A549 (cell line): ENCODE measurements at regions not wholly inside any gene's neighbourhood (a gene's known extent, or its start where the extent isn't known, plus 50 kb on each side); places are given as distances from the start of the nearest gene placed in this dataset.

Source experiments
- ATAC-seq, 2 experiments: fragments of 200-7000 bp in 1 of 2; fragments of >200 bp in 1 of 2; cut with Nextera tagmentation in 1 of 2; cut with Tn5 transposase in 1 of 2; 3 replicates each; pipeline versions ENCODE4 v1.8.0 to v1.9.1; 2018 to 2020; ENCODE audit warnings: mild to moderate bottlenecking in 1 of 2, moderate library complexity in 1 of 2
- CTCF ChIA-PET: fragments of 300-600 bp; sonication (Branson Sonifier 250); formaldehyde crosslinking; extraction: SDS; loops from one replicate; lab custom pipeline; 2021; ENCODE audit warnings: antibody characterized with exemption, inconsistent platforms; lab: Yijun Ruan, JAX
- POLR2A ChIA-PET: fragments of 350-600 bp; formaldehyde crosslinking; extraction: SDS; loops from one replicate; lab custom pipeline; 2021; ENCODE audit warnings: antibody characterized with exemption, inconsistent platforms; lab: Yijun Ruan, JAX
- DNase-seq, 2 experiments: peaks; one replicate each; pipeline versions ENCODE4 v3.0.0 to v3.0.0-alpha.2; 2011 to 2016; ENCODE audit warnings: low read depth in 1 of 2, low spot score in 1 of 2
- FAIRE-seq: peaks from 2 replicates; lab custom pipeline; 2011; peaks lifted over from hg19 to GRCh38; lab: Jason Lieb, UNC
- H3K27ac ChIP-seq, 2 experiments: fragments of >200 bp; sonication (Bioruptor Twin); formaldehyde crosslinking; 3 replicates each; pipeline ENCODE4 v1.5.1; 2016 to 2017
- H3K4me1 ChIP-seq: fragments of >200 bp; sonication (Bioruptor Twin); formaldehyde crosslinking; 3 replicates; pipeline ENCODE4 v1.6.1; 2016
- H3K4me2 ChIP-seq: fragments of >200 bp; sonication (Bioruptor Twin); formaldehyde crosslinking; 3 replicates; pipeline ENCODE4 v1.6.1; 2016
- H3K4me3 ChIP-seq: fragments of >200 bp; sonication (Bioruptor Twin); formaldehyde crosslinking; 3 replicates; pipeline ENCODE4 v1.5.1; 2016
- H3K9me3 ChIP-seq: fragments of >200 bp; sonication (Bioruptor Twin); formaldehyde crosslinking; 3 replicates; pipeline ENCODE4 v1.6.1; 2016
- ATOH8 ChIP-seq: fragments of 250-450 bp; sonication (Bioruptor Pico); IDR thresholded peaks from 2 replicates; pipeline ENCODE4 v1.5.0; 2020; ENCODE audit warnings: low read depth, mild to moderate bottlenecking, moderate library complexity
- BCL3 ChIP-seq: fragments of >200 bp; sonication (Bioruptor Twin); formaldehyde crosslinking; IDR thresholded peaks from 3 replicates; pipeline ENCODE4 v1.6.1; 2016
- CHD4 ChIP-seq: fragments of 200-600 bp; sonication (generic); IDR thresholded peaks from 2 replicates; pipeline ENCODE4 v1.6.1; 2016; ENCODE audit warnings: antibody characterized with exemption, mild to moderate bottlenecking, borderline replicate concordance
- EHF ChIP-seq: fragments of 250-450 bp; sonication (Bioruptor Pico); IDR thresholded peaks from 2 replicates; pipeline ENCODE4 v1.5.0; 2020; ENCODE audit warnings: mild to moderate bottlenecking
- EHMT2 ChIP-seq: fragments of 200-600 bp; sonication (generic); IDR thresholded peaks from 2 replicates; pipeline ENCODE4 v1.6.1; 2016; ENCODE audit warnings: antibody characterized with exemption, low read depth, mild to moderate bottlenecking, moderate library complexity
- ELK1 ChIP-seq: fragments of 150-350 bp; IDR thresholded peaks from 2 replicates; pipeline ENCODE4 v1.6.1; 2014; ENCODE audit warnings: low read depth, mild to moderate bottlenecking, low read length
- ESRRA ChIP-seq: fragments of 150-350 bp; IDR thresholded peaks from 2 replicates; pipeline ENCODE4 v1.6.1; 2014; ENCODE audit warnings: mild to moderate bottlenecking, low read length, borderline replicate concordance
- MAX ChIP-seq: IDR thresholded peaks from 2 replicates; pipeline ENCODE4 v1.6.1; 2012
- NPAS2 ChIP-seq: fragments of 250-450 bp; sonication (Bioruptor Pico); IDR thresholded peaks from 2 replicates; pipeline ENCODE4 v1.8.0; 2022; ENCODE audit warnings: mild to moderate bottlenecking, moderate library complexity, borderline replicate concordance
- POLR2AphosphoS2 ChIP-seq: conservative IDR thresholded peaks from 2 replicates; pipeline ENCODE4 v1.6.1; 2012; ENCODE audit warnings: low read length, improper control_type of control experiment, inconsistent platforms
- RCOR1 ChIP-seq: fragments of 150-350 bp; IDR thresholded peaks from 2 replicates; pipeline ENCODE4 v1.6.1; 2014; ENCODE audit warnings: antibody characterized with exemption, low read length, low read depth
- REST ChIP-seq: fragments of 200-600 bp; sonication (generic); IDR thresholded peaks from 2 replicates; pipeline ENCODE4 v1.6.1; 2016; ENCODE audit warnings: antibody characterized with exemption, mild to moderate bottlenecking, moderate library complexity
- RFX5 ChIP-seq: fragments of 450-650 bp; IDR thresholded peaks from 2 replicates; pipeline ENCODE4 v1.7.1; 2014; ENCODE audit warnings: antibody characterized with exemption, mild to moderate bottlenecking, moderate library complexity
- RNF2 ChIP-seq: fragments of 200-600 bp; sonication (generic); IDR thresholded peaks from 2 replicates; pipeline ENCODE4 v1.6.1; 2016; ENCODE audit warnings: low read depth, mild to moderate bottlenecking, antibody characterized with exemption, moderate library complexity, borderline replicate concordance
- USF2 ChIP-seq: fragments of 450-650 bp; IDR thresholded peaks from 2 replicates; pipeline ENCODE4 v1.6.1; 2014; ENCODE audit warnings: antibody characterized with exemption
- WGBS: methylation state at CpG from one replicate; pipeline ENCODE4 v1.1.6; 2017; ENCODE audit errors: missing lambda C conversion rate; 5-methylcytosine and 5-hydroxymethylcytosine counted together

GRCh38 chr13:60862036-60862435, 465.0 kb downstream of the TDRD3 start:
- DNase-seq (no peak), ATAC-seq (no peak), FAIRE-seq (no peak)
- WGBS = 50% methylated on average over 1 of the region's 1 CpG
- H3K27ac ChIP-seq = no peak overlapping the region
- ChIA-PET CTCF (no interaction called here), POLR2A (no interaction called here)
- no peak overlapping the region for H3K4me3 ChIP-seq
- no peak overlapping the region for H3K4me2 ChIP-seq
- no peaks in the 10 kb centered on the region for H3K4me1 ChIP-seq
- no peaks in the 10 kb centered on the region for H3K9me3 ChIP-seq
- TF ChIP-seq ELK1 (no peak), EHF (CRISPR knock-in tag) (no peak), CHD4 (no peak), RFX5 (no peak), BCL3 (no peak), ESRRA (no peak), RCOR1 (no peak), REST (no peak), USF2 (no peak), POLR2AphosphoS2 (no peak), MAX (no peak), EHMT2 (no peak), ATOH8 (no peak), NPAS2 (CRISPR knock-in tag) (no peak)

- WGBS = 10% methylated on average over 4 of the region's 4 CpGs
- CTCF ChIA-PET = no interaction called here
- no peak for FAIRE-seq
These were observed 460.7 kb downstream of the TDRD3 start for GRCh38 chr13:60857698-60858097.

More at GRCh38 chr13:60857698-60858097, 460.7 kb downstream of the TDRD3 start:
- H3K4me1 ChIP-seq = no peaks in the 10 kb centered on the region
- ATAC-seq (no peak), DNase-seq (no peak)
- no peak overlapping the region for H3K27ac ChIP-seq
- H3K9me3 ChIP-seq = no peaks in the 10 kb centered on the region
- POLR2A ChIA-PET = no interaction called here
- no peak overlapping the region for H3K4me2 ChIP-seq
- H3K4me3 ChIP-seq = no peak overlapping the region
- TF ChIP-seq RNF2 (no peak), ATOH8 (no peak)
